ENCODE measurements at regions not wholly inside any gene's neighbourhood (a gene's known extent, or its start where the extent isn't known, plus 50 kb on each side); places are given as distances from the start of the nearest gene placed in this dataset.

- TF ChIP-seq, protein P1, sequence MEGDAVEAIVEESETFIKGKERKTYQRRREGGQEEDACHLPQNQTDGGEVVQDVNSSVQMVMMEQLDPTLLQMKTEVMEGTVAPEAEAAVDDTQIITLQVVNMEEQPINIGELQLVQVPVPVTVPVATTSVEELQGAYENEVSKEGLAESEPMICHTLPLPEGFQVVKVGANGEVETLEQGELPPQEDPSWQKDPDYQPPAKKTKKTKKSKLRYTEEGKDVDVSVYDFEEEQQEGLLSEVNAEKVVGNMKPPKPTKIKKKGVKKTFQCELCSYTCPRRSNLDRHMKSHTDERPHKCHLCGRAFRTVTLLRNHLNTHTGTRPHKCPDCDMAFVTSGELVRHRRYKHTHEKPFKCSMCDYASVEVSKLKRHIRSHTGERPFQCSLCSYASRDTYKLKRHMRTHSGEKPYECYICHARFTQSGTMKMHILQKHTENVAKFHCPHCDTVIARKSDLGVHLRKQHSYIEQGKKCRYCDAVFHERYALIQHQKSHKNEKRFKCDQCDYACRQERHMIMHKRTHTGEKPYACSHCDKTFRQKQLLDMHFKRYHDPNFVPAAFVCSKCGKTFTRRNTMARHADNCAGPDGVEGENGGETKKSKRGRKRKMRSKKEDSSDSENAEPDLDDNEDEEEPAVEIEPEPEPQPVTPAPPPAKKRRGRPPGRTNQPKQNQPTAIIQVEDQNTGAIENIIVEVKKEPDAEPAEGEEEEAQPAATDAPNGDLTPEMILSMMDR (IDR thresholded peaks at IDR 0.05), result no peak
- TF ChIP-seq POLR2A (IDR thresholded peaks at IDR 0.05), result no peak
Observed at GRCh38 chr2:238790126-238790832, 57.6 kb upstream of the TWIST2 start.
